ENCODE measurements at regions not wholly inside any gene's neighbourhood (a gene's known extent, or its start where the extent isn't known, plus 50 kb on each side); places are given as distances from the start of the nearest gene placed in this dataset.
"Not testable (repeated sequence)": the region's sequence is repeated elsewhere in the genome, so short reads cannot be mapped to it uniquely, and the experiment has no call there.

DNA sequence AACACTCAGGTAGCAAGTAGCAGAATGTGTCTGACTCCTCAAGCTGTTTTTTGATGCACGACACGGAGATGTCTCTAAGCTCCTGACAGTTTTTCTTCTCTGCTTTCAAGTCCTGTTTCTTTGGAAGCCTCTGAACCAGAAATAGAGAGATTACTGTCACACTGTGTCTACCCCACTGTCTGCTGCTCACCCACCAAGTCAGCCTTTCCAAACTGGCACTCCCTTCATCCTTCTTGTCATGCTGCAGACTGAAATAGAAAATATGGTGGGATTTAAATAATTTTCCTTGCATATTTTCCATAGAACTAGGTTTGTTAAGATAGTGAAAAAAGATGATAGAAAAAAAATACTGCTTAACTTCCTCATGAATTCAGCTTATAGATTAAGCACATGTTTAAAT lies 102.5 kb upstream of the SPANXN4 start:
- Histone ChIP-seq H3K4me3 (replicated peaks; ENCODE audit: low read depth, low read length) (no peak overlapping the region), H3K36me3 (ENCODE audit: control insufficient read depth, insufficient read depth, low read length) (no peaks in the 10 kb centered on the region), H3K27me3 (replicated peaks; ENCODE audit: control insufficient read depth, insufficient read depth, low read length) (no peaks in the 10 kb centered on the region)
- TF ChIP-seq, protein P1, sequence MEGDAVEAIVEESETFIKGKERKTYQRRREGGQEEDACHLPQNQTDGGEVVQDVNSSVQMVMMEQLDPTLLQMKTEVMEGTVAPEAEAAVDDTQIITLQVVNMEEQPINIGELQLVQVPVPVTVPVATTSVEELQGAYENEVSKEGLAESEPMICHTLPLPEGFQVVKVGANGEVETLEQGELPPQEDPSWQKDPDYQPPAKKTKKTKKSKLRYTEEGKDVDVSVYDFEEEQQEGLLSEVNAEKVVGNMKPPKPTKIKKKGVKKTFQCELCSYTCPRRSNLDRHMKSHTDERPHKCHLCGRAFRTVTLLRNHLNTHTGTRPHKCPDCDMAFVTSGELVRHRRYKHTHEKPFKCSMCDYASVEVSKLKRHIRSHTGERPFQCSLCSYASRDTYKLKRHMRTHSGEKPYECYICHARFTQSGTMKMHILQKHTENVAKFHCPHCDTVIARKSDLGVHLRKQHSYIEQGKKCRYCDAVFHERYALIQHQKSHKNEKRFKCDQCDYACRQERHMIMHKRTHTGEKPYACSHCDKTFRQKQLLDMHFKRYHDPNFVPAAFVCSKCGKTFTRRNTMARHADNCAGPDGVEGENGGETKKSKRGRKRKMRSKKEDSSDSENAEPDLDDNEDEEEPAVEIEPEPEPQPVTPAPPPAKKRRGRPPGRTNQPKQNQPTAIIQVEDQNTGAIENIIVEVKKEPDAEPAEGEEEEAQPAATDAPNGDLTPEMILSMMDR (IDR thresholded peaks at IDR 0.05; ENCODE audit: insufficient read depth, low read length, poor library complexity, severe bottlenecking) = no peak
- DNase-seq (ENCODE audit: extremely low read depth, insufficient read length) = no peak

DNA sequence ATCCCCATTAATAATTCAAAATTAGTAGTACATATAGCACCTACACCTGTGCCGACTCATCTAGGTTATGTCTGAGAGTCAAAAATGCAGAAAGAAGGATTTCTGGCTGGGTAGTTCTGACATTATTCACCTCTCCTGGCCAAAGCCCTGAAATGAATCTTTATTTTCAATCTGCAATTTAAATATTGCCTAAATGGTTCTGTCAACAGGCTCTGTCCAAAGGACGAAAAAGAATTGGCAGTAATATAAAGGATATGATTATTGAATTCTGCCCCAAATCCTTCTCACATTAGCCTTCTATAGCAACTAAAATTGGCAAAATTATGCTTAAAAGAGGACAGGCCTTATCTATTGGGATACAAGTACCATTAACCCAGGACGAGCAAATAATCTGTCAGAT lies 86.9 kb upstream of the SPANXN4 start:
- Histone ChIP-seq H3K4me3 (replicated peaks; ENCODE audit: low read depth, low read length) (no peak overlapping the region), H3K36me3 (ENCODE audit: control insufficient read depth, insufficient read depth, low read length) (no peaks in the 10 kb centered on the region), H3K27me3 (replicated peaks; ENCODE audit: control insufficient read depth, insufficient read depth, low read length) (no peaks in the 10 kb centered on the region)
- TF ChIP-seq, protein P1 (IDR thresholded peaks at IDR 0.05; ENCODE audit: insufficient read depth, low read length, poor library complexity, severe bottlenecking) = no peak
- no peak for DNase-seq (ENCODE audit: extremely low read depth, insufficient read length)

DNA sequence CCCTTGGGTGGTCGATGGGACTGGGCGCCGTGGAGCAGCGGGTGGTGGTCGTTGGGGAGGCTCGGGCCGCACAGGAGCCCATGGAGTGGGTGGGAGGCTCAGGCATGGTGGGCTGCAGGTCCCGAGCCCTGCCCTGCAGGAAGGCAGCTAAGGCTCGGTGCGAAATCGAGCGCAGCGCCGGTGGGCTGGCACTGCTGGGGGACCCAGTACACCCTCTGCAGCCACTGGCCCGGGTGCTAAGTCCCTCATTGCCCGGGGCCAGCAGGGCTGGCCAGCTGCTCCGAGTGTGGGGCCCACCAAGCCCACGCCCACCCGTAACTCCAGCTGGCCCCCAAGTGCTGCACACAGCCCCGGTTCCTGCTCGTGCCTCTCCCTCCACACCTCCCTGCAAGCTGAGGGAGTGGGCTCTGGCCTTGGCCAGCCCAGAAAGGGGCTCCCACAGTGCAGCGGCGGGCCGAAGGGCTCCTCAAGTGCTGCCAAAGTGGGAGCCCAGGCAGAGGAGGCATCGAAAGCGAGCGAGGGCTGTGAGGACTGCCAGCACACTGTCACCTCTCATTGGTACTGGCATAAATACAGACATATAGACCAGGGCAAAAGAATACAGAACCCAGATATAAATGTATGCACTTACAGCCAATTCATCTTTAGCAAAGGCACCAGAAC lies 53.5 kb upstream of the SPANXN4 start:
- DNase-seq (ENCODE audit: extremely low read depth, insufficient read length); H3K27me3 ChIP-seq (replicated peaks; ENCODE audit: control insufficient read depth, insufficient read depth, low read length); H3K4me3 ChIP-seq (replicated peaks; ENCODE audit: low read depth, low read length); H3K36me3 ChIP-seq (ENCODE audit: control insufficient read depth, insufficient read depth, low read length): not testable (repeated sequence)

All from GM06990 (cell line).